Stimulated activated CD8-positive, alpha-beta memory T cell treated with anti-CD3 and anti-CD28 coated beads, Interleukin-7, amount 100 ng/mL, for 48 hours (primary cell): ENCODE measurements at regions not wholly inside any gene's neighbourhood (a gene's known extent, or its start where the extent isn't known, plus 50 kb on each side); places are given as distances from the start of the nearest gene placed in this dataset.
"Not testable (repeated sequence)": the region's sequence is repeated elsewhere in the genome, so short reads cannot be mapped to it uniquely, and the experiment has no call there.

Experiments
- DNase-seq, 2 donors: peaks; one replicate each; pipeline ENCODE4 v3.0.0-alpha.2; 2020; ENCODE audit warnings: low read depth in 1 of 2; ENCODE audit errors: extremely low read depth in 1 of 2

GRCh38 chr10:43843321-43844101 lies 194.8 kb upstream of the ZNF32 start:
- no peak for DNase-seq

GRCh38 chr10:43842496-43842895 lies 193.8 kb upstream of the ZNF32 start:
- no peak for DNase-seq

DNA sequence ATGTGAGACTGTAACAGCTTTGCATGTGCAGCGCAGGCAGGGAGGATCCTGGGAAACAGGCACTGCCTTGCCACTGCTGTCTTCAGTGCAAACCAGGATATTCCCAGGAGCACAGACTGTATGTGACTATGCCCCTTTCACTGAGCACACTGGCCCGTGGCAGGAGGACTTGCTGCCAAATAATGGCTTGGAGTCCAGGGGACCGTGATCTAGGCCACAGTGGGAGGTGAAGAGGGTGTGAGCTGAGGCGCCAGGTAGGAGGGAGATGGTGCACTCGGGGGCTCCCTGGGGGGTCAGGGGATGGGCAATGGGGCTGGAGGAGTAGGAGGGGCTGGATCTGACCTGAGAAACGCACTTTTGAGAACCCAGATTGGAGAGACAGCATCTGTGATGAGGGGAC lies 193.4 kb upstream of the ZNF32 start:
- no peak for DNase-seq

DNA sequence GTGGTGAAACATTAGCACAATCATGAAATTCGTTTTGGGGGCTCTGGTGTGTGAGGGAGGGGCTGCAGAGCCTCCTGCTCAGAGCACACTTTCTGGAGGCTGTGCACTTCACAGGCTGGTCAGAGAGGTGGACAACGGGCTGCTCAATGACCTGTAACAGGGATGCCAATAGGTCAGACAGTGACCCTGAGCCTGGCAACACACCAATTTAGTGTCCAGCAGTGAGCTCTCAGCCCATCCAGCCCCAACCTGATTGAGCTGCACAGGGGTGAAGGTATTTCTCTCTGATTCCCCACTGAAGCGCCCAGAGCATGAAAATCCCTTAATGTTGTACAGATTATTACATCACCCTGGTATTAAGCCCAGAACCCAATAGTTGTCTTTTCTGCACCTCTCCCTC lies 191.3 kb upstream of the ZNF32 start:
- DNase-seq = no peak

DNA sequence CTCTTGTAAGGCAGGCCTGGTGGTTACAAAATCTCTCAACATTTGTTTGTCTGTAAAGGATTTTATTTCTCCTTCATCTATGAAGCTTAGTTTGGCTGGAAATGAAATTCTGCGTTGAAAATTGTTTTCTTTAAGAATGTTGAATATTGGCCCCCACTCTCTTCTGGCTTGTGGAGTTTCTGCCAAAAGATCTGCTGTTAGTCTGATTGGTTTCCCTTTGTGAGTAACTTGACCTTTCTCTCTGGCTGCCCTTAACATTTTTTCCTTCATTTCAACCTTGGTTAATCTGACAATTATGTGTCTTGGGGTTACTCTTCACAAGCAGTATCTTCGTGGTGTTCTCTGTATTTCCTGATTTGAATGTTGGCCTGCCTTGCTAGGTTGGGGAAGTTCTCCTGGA lies 186.1 kb upstream of the ZNF32 start:
- not testable (repeated sequence) for DNase-seq

DNA sequence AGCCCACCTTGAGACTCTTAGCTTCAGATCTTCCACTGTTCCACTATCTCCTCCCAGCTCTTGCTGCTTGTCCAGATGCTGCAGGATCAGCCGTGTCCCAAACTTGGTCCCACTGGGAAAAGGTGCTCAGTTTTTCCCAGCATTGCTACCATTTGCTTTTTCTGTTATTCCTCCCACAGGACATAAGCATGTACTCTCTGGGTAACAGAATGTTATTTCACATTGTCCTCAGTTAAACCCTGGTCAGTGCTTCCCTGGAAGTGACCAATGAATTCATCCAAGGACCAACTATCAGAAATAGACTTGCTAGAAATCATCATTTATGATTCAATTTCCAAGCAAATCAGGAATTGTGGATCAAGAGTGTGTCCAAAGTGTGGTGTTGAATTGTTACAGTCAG lies 179.2 kb upstream of the ZNF32 start:
- no peak for DNase-seq

GRCh38 chr10:43825984-43826383 lies 177.3 kb upstream of the ZNF32 start:
- DNase-seq = no peak

GRCh38 chr10:43825421-43825820 lies 176.7 kb upstream of the ZNF32 start:
- DNase-seq = no peak

- DNase-seq = no peak
These were observed 176.3 kb upstream of the ZNF32 start for GRCh38 chr10:43824934-43825333.

DNA sequence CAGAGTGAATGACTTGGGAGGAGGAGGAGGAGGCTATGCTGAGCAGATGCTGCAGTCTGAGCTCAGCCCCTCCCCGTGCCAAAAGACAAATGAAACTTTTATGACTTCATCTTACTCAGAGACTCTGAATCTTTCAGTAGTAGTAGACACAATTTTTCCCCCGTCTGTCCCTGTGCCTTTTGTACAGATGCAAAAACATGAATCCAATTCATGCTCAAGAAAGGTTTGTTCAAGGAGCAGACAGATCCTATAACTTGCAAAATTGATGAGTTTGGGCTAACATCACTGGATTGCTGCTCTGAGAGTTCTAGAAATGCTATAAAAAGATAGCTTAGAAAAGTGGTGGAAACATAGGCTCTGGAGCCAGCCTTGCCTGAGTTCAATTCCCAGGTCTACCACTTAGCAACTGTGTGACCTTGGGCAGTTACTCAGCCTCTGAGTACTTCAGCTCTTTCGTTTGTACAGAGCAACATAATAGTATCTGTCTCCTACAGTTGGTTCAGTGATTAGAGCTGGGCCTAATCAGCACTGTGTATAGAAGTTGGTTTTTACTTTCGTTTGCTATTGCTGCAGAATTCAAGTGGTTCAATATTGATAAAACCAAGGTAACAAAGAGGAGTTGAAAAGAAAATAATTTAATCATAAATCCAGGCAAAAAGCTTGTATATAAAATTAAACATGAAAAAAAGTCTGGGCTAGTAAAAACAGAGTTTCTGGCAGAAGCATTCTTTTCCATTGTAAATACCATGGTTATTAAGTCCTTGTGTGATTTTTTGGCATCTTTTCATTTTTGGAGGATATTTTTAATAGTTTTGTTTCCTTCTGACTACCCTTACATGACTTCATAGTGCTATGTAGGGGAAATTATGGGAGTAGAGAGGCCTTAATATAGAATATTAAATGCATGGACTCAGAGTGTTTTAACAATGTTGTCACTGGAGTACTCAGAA lies 174.2 kb upstream of the ZNF32 start:
- no peak for DNase-seq

- no peak for DNase-seq
These were observed 172.4 kb upstream of the ZNF32 start for GRCh38 chr10:43821103-43821502.

DNA sequence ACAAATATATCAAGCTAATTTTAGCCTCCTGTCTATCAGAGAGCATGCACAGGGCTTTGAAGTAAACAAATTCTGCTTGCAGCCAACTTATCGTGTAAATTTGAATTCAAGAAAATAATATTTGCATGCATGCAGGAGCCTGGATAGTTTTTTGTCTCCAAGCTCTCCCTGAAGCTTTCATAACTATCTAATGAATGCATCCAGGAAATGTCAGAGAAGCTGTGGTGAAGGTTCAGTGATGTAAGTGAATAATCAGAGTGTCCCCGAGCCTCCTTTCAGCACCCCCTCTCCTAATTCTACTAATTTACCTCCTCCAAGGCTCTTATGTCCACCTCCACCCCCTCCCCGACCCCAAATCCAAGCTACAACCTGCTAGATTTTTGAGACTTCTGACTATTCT lies 172.0 kb upstream of the ZNF32 start:
- DNase-seq = no peak

DNA sequence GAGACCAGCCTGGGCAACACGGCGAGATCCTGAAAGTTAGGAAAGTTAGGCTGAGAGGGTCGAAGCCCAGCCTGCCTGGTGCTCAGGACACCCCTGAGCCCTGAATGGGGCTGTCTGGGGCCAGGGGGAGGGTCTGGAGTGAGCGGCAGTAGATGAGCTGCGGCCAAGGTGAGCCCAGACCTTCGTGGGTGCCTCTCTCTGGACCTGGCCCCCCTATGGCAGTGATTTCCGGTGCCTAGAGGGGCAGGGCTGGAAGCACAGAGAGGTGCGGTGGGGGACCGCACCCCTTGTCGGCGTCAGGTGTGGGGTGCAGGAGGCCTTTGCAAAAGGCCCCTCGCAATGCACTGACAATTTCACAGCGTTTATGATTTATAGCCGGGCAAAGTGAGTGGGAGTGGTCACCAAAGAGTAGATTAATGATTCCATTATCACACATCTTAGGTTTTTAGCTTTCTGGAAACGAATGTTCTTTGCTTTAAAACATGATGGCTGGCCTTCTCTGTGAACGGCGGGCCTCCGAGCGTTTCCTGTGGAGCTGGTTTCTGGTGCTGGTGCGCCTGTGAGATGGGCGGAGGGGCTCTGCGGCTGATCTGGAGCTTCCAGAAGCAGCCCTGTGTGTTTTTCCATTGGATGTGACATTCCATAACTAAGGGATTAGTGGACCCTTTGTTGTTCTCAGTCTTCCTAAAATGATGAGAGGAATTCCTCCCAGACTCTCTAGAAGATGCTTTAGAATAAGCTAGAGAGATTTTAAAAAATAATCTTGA lies 171.0 kb upstream of the ZNF32 start:
- DNase-seq = no peak

GRCh38 chr10:43818687-43819086 lies 170.0 kb upstream of the ZNF32 start:
- no peak for DNase-seq

DNA sequence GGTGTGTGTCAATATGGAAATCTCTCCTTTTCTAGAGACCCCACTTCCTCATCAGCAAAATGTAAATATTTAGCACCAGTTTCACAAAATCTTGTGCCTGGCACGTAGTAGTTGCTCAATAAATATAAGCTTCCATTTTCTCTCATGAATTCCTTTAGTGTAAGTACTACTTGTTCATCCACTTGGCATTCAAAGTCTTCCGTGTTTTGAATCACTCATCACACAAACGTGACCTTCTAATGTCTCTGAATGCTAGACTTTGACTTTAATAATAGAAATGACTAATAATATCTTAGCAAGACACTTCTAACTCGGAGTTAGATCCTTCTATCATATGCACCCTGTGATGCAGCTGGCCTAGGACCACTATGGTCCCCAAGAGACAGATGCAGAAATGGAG lies 168.7 kb upstream of the ZNF32 start:
- no peak for DNase-seq

DNA sequence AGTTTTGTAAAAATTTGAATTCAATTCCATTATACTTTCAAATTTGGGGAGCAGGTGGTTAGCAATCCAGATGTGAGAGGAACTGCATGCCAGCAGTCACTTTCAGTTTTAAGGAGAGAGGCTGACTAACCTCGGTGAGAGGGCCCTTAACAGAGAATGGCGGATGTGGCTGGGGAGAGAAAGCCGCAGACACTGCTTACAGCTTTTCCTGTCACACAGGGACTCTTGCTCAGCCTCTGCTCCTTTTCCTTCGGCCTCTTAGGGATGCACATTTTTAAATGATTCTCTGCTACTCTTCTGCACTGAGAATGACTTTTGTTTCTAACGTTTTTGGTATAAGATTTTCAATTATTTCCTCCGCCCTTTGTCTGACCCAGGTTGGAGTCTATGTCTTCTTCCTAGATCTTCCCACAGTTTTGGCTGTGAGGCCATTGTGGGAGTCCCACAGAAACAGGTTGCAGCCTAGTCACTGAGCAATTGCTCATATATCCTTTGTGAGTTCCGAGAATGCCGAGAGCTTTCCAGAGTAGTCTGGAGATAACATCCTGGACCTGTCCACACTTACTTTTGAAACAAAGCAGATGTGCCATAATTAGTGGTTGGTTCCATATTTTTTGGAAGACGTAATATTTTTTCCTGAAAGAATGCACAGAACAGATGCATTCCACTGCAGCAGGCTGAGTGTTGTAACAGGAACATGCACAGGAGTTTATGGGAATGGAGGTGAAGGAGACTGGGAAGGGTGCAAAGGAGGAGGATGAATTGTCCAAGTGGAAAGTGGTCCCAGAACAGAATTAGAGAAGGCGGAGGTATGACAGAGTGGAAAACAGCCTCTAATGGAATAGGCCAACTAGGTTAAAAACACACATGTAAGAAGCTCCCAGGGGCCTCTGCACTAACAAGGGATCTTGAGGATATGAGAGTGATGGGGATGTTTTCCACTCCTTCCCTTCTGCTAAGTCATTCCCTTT lies 168.0 kb upstream of the ZNF32 start:
- peak; percentile 43 to 77 for DNase-seq

GRCh38 chr10:43815181-43815885 lies 166.7 kb upstream of the ZNF32 start:
- DNase-seq = no peak

- no peak for DNase-seq
These were observed 166.0 kb upstream of the ZNF32 start for GRCh38 chr10:43814663-43815062.

DNA sequence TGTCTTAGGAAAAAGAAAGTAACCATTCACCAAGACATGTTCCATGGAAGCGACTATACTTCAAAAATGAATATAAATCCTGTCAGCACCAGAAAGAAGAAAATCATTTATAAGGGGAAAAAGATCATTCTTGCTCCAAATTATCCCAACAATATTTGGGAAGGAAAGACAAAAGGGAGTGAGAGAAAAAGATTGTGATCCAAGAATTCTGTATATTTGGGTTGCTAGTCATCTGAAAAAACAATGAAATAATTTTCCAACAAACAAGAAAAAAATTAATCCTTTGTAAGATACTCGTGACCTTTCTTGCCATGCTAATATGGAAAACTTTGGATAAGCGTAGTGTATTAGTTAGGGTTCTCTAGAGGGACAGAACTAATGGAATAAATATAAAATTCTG lies 163.2 kb upstream of the ZNF32 start:
- DNase-seq = no peak
